ENCODE measurements at regions not wholly inside any gene's neighbourhood (a gene's known extent, or its start where the extent isn't known, plus 50 kb on each side); places are given as distances from the start of the nearest gene placed in this dataset.

- no peak overlapping the region for H3K9ac ChIP-seq (ENCODE audit: low read depth, low read length)
- peaks cover 8% of the 10 kb centered on the region; the same call in 1 of the 2 replicates for H3K4me1 ChIP-seq (ENCODE audit: insufficient read depth, low read length)
- H3K9me3 ChIP-seq (ENCODE audit: control insufficient read depth, insufficient read depth, low read length) = no peaks in the 10 kb centered on the region; the same call in 1 of the 2 replicates
- H3K36me3 ChIP-seq (ENCODE audit: insufficient read depth, low read length) = no peaks in the 10 kb centered on the region
Observed at GRCh38 chr7:12741951-12742575, 54.6 kb downstream of the ARL4A start.

- Histone ChIP-seq H3K4me1 (ENCODE audit: insufficient read depth, low read length) (peaks cover 18% of the 10 kb centered on the region), H3K36me3 (ENCODE audit: insufficient read depth, low read length) (no peaks in the 10 kb centered on the region), H3K9me3 (ENCODE audit: control insufficient read depth, insufficient read depth, low read length) (no peaks in the 10 kb centered on the region; the same call in 1 of the 2 replicates), H3K9ac (ENCODE audit: low read depth, low read length) (no peak overlapping the region)
Observed at GRCh38 chr7:12746211-12746610, 58.8 kb downstream of the ARL4A start.

GRCh38 chr7:12747687-12748306, 60.4 kb downstream of the ARL4A start:
- Histone ChIP-seq H3K9me3 (ENCODE audit: control insufficient read depth, insufficient read depth, low read length) (no peaks in the 10 kb centered on the region), H3K4me1 (ENCODE audit: insufficient read depth, low read length) (peaks cover 18% of the 10 kb centered on the region), H3K36me3 (ENCODE audit: insufficient read depth, low read length) (no peaks in the 10 kb centered on the region), H3K9ac (ENCODE audit: low read depth, low read length) (no peak overlapping the region)

- Histone ChIP-seq H3K9me3 (ENCODE audit: control insufficient read depth, insufficient read depth, low read length) (no peaks in the 10 kb centered on the region), H3K9ac (ENCODE audit: low read depth, low read length) (no peak overlapping the region), H3K36me3 (ENCODE audit: insufficient read depth, low read length) (no peaks in the 10 kb centered on the region), H3K4me1 (ENCODE audit: insufficient read depth, low read length) (peaks cover 18% of the 10 kb centered on the region)
Observed at GRCh38 chr7:12749069-12749468, 61.6 kb downstream of the ARL4A start.

GRCh38 chr7:12749746-12750145, 62.3 kb downstream of the ARL4A start:
- peaks cover 18% of the 10 kb centered on the region for H3K4me1 ChIP-seq (ENCODE audit: insufficient read depth, low read length)
- H3K36me3 ChIP-seq (ENCODE audit: insufficient read depth, low read length) = no peaks in the 10 kb centered on the region
- no peaks in the 10 kb centered on the region for H3K9me3 ChIP-seq (ENCODE audit: control insufficient read depth, insufficient read depth, low read length)
- no peak overlapping the region for H3K9ac ChIP-seq (ENCODE audit: low read depth, low read length)

GRCh38 chr7:12751764-12752163, 64.3 kb downstream of the ARL4A start:
- Histone ChIP-seq H3K4me1 (ENCODE audit: insufficient read depth, low read length) (peaks cover 18% of the 10 kb centered on the region), H3K9ac (ENCODE audit: low read depth, low read length) (no peak overlapping the region), H3K36me3 (ENCODE audit: insufficient read depth, low read length) (no peaks in the 10 kb centered on the region), H3K9me3 (ENCODE audit: control insufficient read depth, insufficient read depth, low read length) (no peaks in the 10 kb centered on the region)

GRCh38 chr7:12754179-12754578, 66.7 kb downstream of the ARL4A start:
- Histone ChIP-seq H3K36me3 (ENCODE audit: insufficient read depth, low read length) (no peaks in the 10 kb centered on the region), H3K9me3 (ENCODE audit: control insufficient read depth, insufficient read depth, low read length) (peaks cover 2% of the 10 kb centered on the region; the same call in 1 of the 2 replicates), H3K4me1 (ENCODE audit: insufficient read depth, low read length) (peaks cover 10% of the 10 kb centered on the region; the same call in 1 of the 2 replicates), H3K9ac (ENCODE audit: low read depth, low read length) (no peak overlapping the region)

GRCh38 chr7:12756821-12757220, 69.4 kb downstream of the ARL4A start:
- no peak overlapping the region for H3K9ac ChIP-seq (ENCODE audit: low read depth, low read length)
- no peaks in the 10 kb centered on the region for H3K36me3 ChIP-seq (ENCODE audit: insufficient read depth, low read length)
- H3K9me3 ChIP-seq (ENCODE audit: control insufficient read depth, insufficient read depth, low read length) = peaks cover 2% of the 10 kb centered on the region; the same call in 1 of the 2 replicates
- H3K4me1 ChIP-seq (ENCODE audit: insufficient read depth, low read length) = no peaks in the 10 kb centered on the region

- Histone ChIP-seq H3K9ac (ENCODE audit: low read depth, low read length) (no peak overlapping the region), H3K9me3 (ENCODE audit: control insufficient read depth, insufficient read depth, low read length) (peaks cover 2% of the 10 kb centered on the region; the same call in 1 of the 2 replicates), H3K36me3 (ENCODE audit: insufficient read depth, low read length) (no peaks in the 10 kb centered on the region), H3K4me1 (ENCODE audit: insufficient read depth, low read length) (no peaks in the 10 kb centered on the region)
Observed at GRCh38 chr7:12757443-12757842, 70.0 kb downstream of the ARL4A start.

GRCh38 chr7:12759151-12759550, 71.7 kb downstream of the ARL4A start:
- peaks cover 2% of the 10 kb centered on the region; the same call in 1 of the 2 replicates for H3K9me3 ChIP-seq (ENCODE audit: control insufficient read depth, insufficient read depth, low read length)
- H3K36me3 ChIP-seq (ENCODE audit: insufficient read depth, low read length) = no peaks in the 10 kb centered on the region
- no peaks in the 10 kb centered on the region for H3K4me1 ChIP-seq (ENCODE audit: insufficient read depth, low read length)
- H3K9ac ChIP-seq (ENCODE audit: low read depth, low read length) = no peak overlapping the region

- no peak overlapping the region for H3K9ac ChIP-seq (ENCODE audit: low read depth, low read length)
- H3K36me3 ChIP-seq (ENCODE audit: insufficient read depth, low read length) = no peaks in the 10 kb centered on the region
- peaks cover 2% of the 10 kb centered on the region; the same call in 1 of the 2 replicates for H3K9me3 ChIP-seq (ENCODE audit: control insufficient read depth, insufficient read depth, low read length)
- no peaks in the 10 kb centered on the region for H3K4me1 ChIP-seq (ENCODE audit: insufficient read depth, low read length)
Observed at GRCh38 chr7:12761111-12761510, 73.7 kb downstream of the ARL4A start.

- no peak overlapping the region for H3K9ac ChIP-seq (ENCODE audit: low read depth, low read length)
- peaks cover 2% of the 10 kb centered on the region; the same call in 1 of the 2 replicates for H3K9me3 ChIP-seq (ENCODE audit: control insufficient read depth, insufficient read depth, low read length)
- H3K36me3 ChIP-seq (ENCODE audit: insufficient read depth, low read length) = no peaks in the 10 kb centered on the region
- H3K4me1 ChIP-seq (ENCODE audit: insufficient read depth, low read length) = no peaks in the 10 kb centered on the region
Observed at GRCh38 chr7:12761691-12762090, 74.3 kb downstream of the ARL4A start.

- Histone ChIP-seq H3K9me3 (ENCODE audit: control insufficient read depth, insufficient read depth, low read length) (no peaks in the 10 kb centered on the region; the same call in 1 of the 2 replicates), H3K4me1 (ENCODE audit: insufficient read depth, low read length) (peaks cover 4% of the 10 kb centered on the region), H3K36me3 (ENCODE audit: insufficient read depth, low read length) (no peaks in the 10 kb centered on the region), H3K9ac (ENCODE audit: low read depth, low read length) (no peak overlapping the region)
Observed at GRCh38 chr7:12764458-12764891, 77.0 kb downstream of the ARL4A start.

GRCh38 chr7:12765431-12766100, 78.1 kb downstream of the ARL4A start:
- Histone ChIP-seq H3K9ac (ENCODE audit: low read depth, low read length) (no peak overlapping the region), H3K36me3 (ENCODE audit: insufficient read depth, low read length) (no peaks in the 10 kb centered on the region), H3K4me1 (ENCODE audit: insufficient read depth, low read length) (peaks cover 15% of the 10 kb centered on the region), H3K9me3 (ENCODE audit: control insufficient read depth, insufficient read depth, low read length) (no peaks in the 10 kb centered on the region)

- Histone ChIP-seq H3K36me3 (ENCODE audit: insufficient read depth, low read length) (no peaks in the 10 kb centered on the region), H3K9ac (ENCODE audit: low read depth, low read length) (no peak overlapping the region), H3K4me1 (ENCODE audit: insufficient read depth, low read length) (peaks cover 23% of the 10 kb centered on the region), H3K9me3 (ENCODE audit: control insufficient read depth, insufficient read depth, low read length) (no peaks in the 10 kb centered on the region)
Observed at GRCh38 chr7:12766416-12766815, 79.0 kb downstream of the ARL4A start.
